Common myeloid progenitor, CD34-positive (primary cell): ENCODE measurements at regions not wholly inside any gene's neighbourhood (a gene's known extent, or its start where the extent isn't known, plus 50 kb on each side); places are given as distances from the start of the nearest gene placed in this dataset.

ENCODE experiments used
- CTCF ChIA-PET: fragments of 350-600 bp; sonication (Branson Sonifier 250); formaldehyde crosslinking; loops from one replicate; lab custom pipeline; 2021; ENCODE audit warnings: antibody characterized with exemption; lab: Charles Lee
- POLR2A ChIA-PET: fragments of 350-600 bp; sonication (Branson Sonifier 250); formaldehyde crosslinking; loops from one replicate; lab custom pipeline; 2021; ENCODE audit warnings: antibody characterized with exemption; lab: Charles Lee
- DNase-seq, 3 donors: peaks; one replicate each; pipeline versions ENCODE4 v3.0.0 to v3.0.0-alpha.2; 2013
- H3K27ac ChIP-seq, 2 experiments: 1 replicate in 1 of 2; 2 replicates in 1 of 2; pipeline ENCODE4 v1.7.0; 2013; ENCODE audit warnings: inconsistent platforms in 2 of 2, low read length in 2 of 2, mild to moderate bottlenecking in 2 of 2, low read depth in 1 of 2, moderate library complexity in 1 of 2; ENCODE audit not compliant: severe bottlenecking in 2 of 2, insufficient read depth in 1 of 2, poor library complexity in 1 of 2
- H3K27me3 ChIP-seq, 5 experiments: replicated peaks in 2 of 5; 1 replicate in 3 of 5; 2 replicates in 2 of 5; pipeline versions ENCODE4 v1.6.1 to v1.7.0; 2013; ENCODE audit warnings: low read length in 4 of 5, mild to moderate bottlenecking in 2 of 5, moderate library complexity in 2 of 5, inconsistent platforms in 1 of 5; ENCODE audit not compliant: insufficient read depth in 5 of 5, control insufficient read depth in 4 of 5
- H3K36me3 ChIP-seq, 4 experiments: 1 replicate in 2 of 4; 2 replicates in 2 of 4; pipeline versions ENCODE4 v1.6.1 to v1.7.0; 2013; ENCODE audit warnings: low read length in 3 of 4, control low read depth in 1 of 4, mild to moderate bottlenecking in 1 of 4; ENCODE audit not compliant: control insufficient read depth in 4 of 4, insufficient read depth in 4 of 4
- H3K4me1 ChIP-seq, 4 experiments: 1 replicate in 3 of 4; 2 replicates in 1 of 4; pipeline versions ENCODE4 v1.6.1 to v1.7.1; 2013; ENCODE audit warnings: low read length in 3 of 4, mild to moderate bottlenecking in 3 of 4, control low read depth in 1 of 4, inconsistent platforms in 1 of 4, moderate library complexity in 1 of 4; ENCODE audit not compliant: control insufficient read depth in 4 of 4, insufficient read depth in 4 of 4; ENCODE audit errors: control extremely low read depth in 1 of 4
- H3K4me3 ChIP-seq, 7 experiments: 1 replicate in 4 of 7; 2 replicates in 3 of 7; pipeline versions ENCODE4 v1.5.1 to v1.7.0; 2013; ENCODE audit warnings: mild to moderate bottlenecking in 7 of 7, low read length in 6 of 7, moderate library complexity in 6 of 7, inconsistent platforms in 2 of 7, low read depth in 2 of 7, control low read depth in 1 of 7; ENCODE audit not compliant: insufficient read depth in 4 of 7, control insufficient read depth in 1 of 7; ENCODE audit errors: extremely low read depth in 1 of 7
- H3K9me3 ChIP-seq, 5 experiments: 1 replicate in 4 of 5; 2 replicates in 1 of 5; pipeline versions ENCODE4 v1.6.1 to v1.7.1; 2013; ENCODE audit warnings: low read length in 4 of 5, mild to moderate bottlenecking in 2 of 5, inconsistent platforms in 1 of 5, low read depth in 1 of 5, moderate library complexity in 1 of 5; ENCODE audit not compliant: control insufficient read depth in 4 of 5, insufficient read depth in 2 of 5; ENCODE audit errors: control extremely low read depth in 1 of 5
- WGBS: methylation state at CpG from one replicate; pipeline ENCODE4 v1.1.5; 2013; ENCODE audit not compliant: insufficient coverage; 5-methylcytosine and 5-hydroxymethylcytosine counted together

DNA sequence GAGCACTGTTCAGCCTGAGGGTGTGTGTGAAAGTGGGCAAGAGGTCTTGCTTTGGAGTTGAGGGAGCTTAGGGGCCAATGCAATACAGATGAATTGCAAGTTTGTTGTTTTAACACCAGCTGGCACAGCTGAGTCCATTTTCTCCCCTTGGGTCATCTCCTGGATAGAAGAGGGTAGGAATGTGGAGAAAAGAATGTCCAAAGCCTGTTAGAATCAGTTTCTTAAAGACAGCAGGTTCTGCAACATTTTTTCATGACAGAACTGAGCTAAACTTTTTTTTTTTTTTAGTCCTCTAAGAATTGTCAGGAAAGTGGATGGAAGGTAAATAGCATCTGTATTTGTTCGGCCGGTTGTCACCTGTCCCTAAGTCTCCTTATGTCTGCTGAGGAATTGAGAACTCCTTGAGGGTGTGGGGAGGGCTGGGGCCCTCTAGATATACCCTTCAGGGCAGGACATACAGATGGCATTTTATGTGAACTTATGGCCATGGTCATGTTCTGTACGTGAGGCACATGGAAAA, 211.1 kb upstream of the CADM1 start:
- Histone ChIP-seq H3K4me3 (no peak overlapping the region), H3K4me1 (no peaks in the 10 kb centered on the region), H3K9me3 (no peaks in the 10 kb centered on the region), H3K27me3 (peaks cover 0 to 12% (median 2%) of the 10 kb centered on the region in 5 experiments), H3K36me3 (no peaks in the 10 kb centered on the region), H3K27ac (no peak overlapping the region)
- ChIA-PET POLR2A (no interaction called here), CTCF (no interaction called here)
- no peak for DNase-seq
- WGBS, result 97% methylated on average over 3 of the region's 3 CpGs

- H3K4me3 ChIP-seq, result no peak overlapping the region
- peaks cover 0 to 8% (median 7%) of the 10 kb centered on the region in 4 experiments for H3K4me1 ChIP-seq
- H3K9me3 ChIP-seq, result no peaks in the 10 kb centered on the region
- ChIA-PET POLR2A (no interaction called here), CTCF (no interaction called here)
- H3K27ac ChIP-seq, result no peak overlapping the region
- H3K36me3 ChIP-seq, result no peaks in the 10 kb centered on the region
- H3K27me3 ChIP-seq, result peaks cover 0 to 12% (median 2%) of the 10 kb centered on the region in 5 experiments
- no peak for DNase-seq
Observed at GRCh38 chr11:115712296-115712695, 208.1 kb upstream of the CADM1 start.

DNA sequence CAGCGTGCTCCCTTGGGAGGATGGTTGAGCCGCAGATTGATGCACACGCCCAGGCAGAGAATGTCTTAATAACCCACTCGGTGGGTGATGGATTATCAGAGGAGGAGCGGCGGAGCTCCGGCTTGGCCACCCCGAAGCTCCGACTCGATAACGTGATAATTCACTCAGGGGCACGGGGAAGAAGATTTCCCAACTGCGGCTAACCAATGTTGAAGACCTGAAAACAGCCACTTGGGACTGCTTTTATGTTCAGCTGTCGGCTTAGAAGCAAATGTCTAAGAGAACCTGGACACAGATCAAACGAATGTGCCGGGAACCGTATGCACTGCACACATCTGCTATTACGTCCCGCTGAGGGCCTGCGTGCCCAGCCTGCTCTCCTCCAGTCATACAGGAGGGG, 206.8 kb upstream of the CADM1 start:
- WGBS, result 97% methylated on average over 20 of the region's 20 CpGs
- ChIA-PET POLR2A (no interaction called here), CTCF (no interaction called here)
- Histone ChIP-seq H3K4me3 (no peak overlapping the region), H3K27ac (no peak overlapping the region), H3K36me3 (no peaks in the 10 kb centered on the region), H3K27me3 (peaks cover 0 to 9% (median 2%) of the 10 kb centered on the region in 5 experiments), H3K4me1 (peaks cover 0 to 8% (median 7%) of the 10 kb centered on the region in 4 experiments), H3K9me3 (peaks cover 0 to 2% (median 0%) of the 10 kb centered on the region in 5 experiments)
- DNase-seq, result no peak

DNA sequence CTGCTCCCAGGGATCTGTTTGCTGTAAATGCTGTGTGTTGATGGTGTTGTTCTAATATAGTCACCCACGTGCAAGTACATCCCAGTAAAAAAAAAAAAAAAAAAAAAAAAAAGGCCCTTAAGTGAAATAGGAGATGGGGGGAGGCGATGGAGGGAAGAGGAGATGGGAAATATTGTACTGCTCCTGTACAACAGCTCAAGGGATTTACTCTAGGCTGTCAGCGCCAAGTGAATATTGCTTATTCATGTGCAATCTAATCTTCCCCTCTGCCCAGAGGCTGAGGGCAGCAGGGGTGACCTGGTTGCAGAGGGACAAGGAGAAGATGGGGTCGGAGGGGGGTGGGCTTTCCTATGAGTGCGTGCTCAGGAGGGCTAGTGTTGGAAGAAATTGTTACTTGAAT, 206.2 kb upstream of the CADM1 start:
- Histone ChIP-seq H3K36me3 (no peaks in the 10 kb centered on the region), H3K27ac (no peak overlapping the region), H3K4me3 (no peak overlapping the region), H3K27me3 (peaks cover 0 to 5% (median 2%) of the 10 kb centered on the region in 5 experiments), H3K4me1 (peaks cover 0 to 8% (median 7%) of the 10 kb centered on the region in 4 experiments), H3K9me3 (peaks cover 0 to 2% (median 0%) of the 10 kb centered on the region in 5 experiments)
- ChIA-PET POLR2A (no interaction called here), CTCF (no interaction called here)
- DNase-seq, result no peak
- WGBS, result 94% methylated on average over 2 of the region's 5 CpGs

GRCh38 chr11:115709297-115709696, 205.1 kb upstream of the CADM1 start:
- ChIA-PET CTCF (no interaction called here), POLR2A (no interaction called here)
- Histone ChIP-seq H3K27me3 (peaks cover 0 to 4% (median 1%) of the 10 kb centered on the region in 5 experiments), H3K36me3 (no peaks in the 10 kb centered on the region), H3K9me3 (peaks cover 0 to 4% (median 0%) of the 10 kb centered on the region in 5 experiments), H3K4me1 (peaks cover 0 to 8% (median 7%) of the 10 kb centered on the region in 4 experiments), H3K27ac (no peak overlapping the region), H3K4me3 (no peak overlapping the region)
- WGBS, result 15% methylated on average over 4 of the region's 8 CpGs
- DNase-seq, result peak; percentile 40 to 85 (median 73)

DNA sequence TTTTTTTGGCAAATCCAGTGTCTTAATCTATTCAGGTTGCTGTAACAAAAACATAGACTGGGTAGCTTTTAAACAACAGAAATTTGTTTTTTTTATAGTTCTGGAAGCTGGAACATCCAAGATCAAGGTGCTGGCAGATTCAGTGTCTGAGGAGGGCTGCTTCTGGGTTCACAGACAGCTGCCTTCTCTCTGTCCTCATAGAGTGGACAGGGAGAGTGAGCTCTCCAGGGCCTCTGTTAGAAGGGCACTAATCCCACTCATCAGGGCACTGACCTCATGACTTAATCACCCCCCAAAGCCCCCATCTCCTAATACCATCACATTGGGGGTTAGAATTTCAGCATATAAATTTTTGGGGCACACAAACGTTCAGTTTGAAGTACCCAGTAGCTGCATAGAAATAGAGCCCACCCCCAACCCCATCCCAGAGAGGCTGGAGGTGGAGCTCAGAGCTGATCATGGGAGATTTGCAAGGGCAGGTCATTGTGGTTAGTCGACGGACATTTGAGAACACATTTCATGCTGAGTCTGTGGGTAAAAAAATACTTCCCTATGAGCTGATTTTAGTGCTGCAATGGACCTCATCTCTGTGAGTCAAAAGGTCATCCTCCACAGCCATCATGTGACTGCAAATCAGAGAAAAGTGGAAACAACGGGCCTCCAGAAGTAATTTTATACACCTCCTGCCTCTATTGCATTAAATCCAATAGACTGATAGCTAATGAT, 203.1 kb upstream of the CADM1 start:
- POLR2A ChIA-PET, result no interaction called here

GRCh38 chr11:115706626-115707135, 202.5 kb upstream of the CADM1 start:
- Histone ChIP-seq H3K4me1 (peaks cover 0 to 8% (median 7%) of the 10 kb centered on the region in 4 experiments), H3K36me3 (no peaks in the 10 kb centered on the region), H3K4me3 (no peak overlapping the region), H3K27me3 (peaks cover 0 to under 1% (median 0%) of the 10 kb centered on the region in 5 experiments), H3K27ac (no peak overlapping the region), H3K9me3 (peaks cover 0 to 7% (median 0%) of the 10 kb centered on the region in 5 experiments)
- CTCF ChIA-PET, result interaction anchor here (0.6 kb wide), 1 partner anchor 62 kb away, joined by 3 read pairs; no protein-coding TSS in a partner anchor
- POLR2A ChIA-PET, result no interaction called here
- DNase-seq, result no peak
- no CpG with 5 or more reads among the region's 1 CpG for WGBS

More for the DNA sequence above, 203.1 kb upstream of the CADM1 start:
- peak in 2 of 3 donors; percentile 19 to 36 for DNase-seq
- Histone ChIP-seq H3K4me1 (peaks cover 0 to 8% (median 7%) of the 10 kb centered on the region in 4 experiments), H3K4me3 (no peak overlapping the region), H3K9me3 (peaks cover 0 to 7% (median 0%) of the 10 kb centered on the region in 5 experiments), H3K36me3 (no peaks in the 10 kb centered on the region), H3K27me3 (peaks cover 0 to 4% (median 0%) of the 10 kb centered on the region in 5 experiments), H3K27ac (no peak overlapping the region)
- CTCF ChIA-PET, result interaction anchor here (0.6 to 1.4 kb wide), 2 partner anchors 12 to 63 kb away, joined by 3 to 4 read pairs; no protein-coding TSS in a partner anchor
- 0% methylated on average over 1 of the region's 4 CpGs for WGBS
